Esophagus muscularis mucosa (tissue), 3 donors: ENCODE measurements at regions not wholly inside any gene's neighbourhood (a gene's known extent, or its start where the extent isn't known, plus 50 kb on each side); places are given as distances from the start of the nearest gene placed in this dataset.

Experiments
- POLR2A ChIP-seq: fragments of 450-650 bp; IDR thresholded peaks from one replicate; pipeline ENCODE4 v1.6.1; 2017; ENCODE audit warnings: antibody characterized with exemption, moderate library complexity, mild to moderate bottlenecking, low read depth
- TF ChIP-seq, protein P1 (sequence below), 3 experiments: fragments of 200-600 bp in 2 of 3; fragments of 450-650 bp in 1 of 3; sonication (generic) in 2 of 3; IDR thresholded peaks; one replicate each; pipeline ENCODE4 v1.5.1; 2017 to 2019; ENCODE audit warnings: antibody characterized with exemption in 3 of 3, mild to moderate bottlenecking in 2 of 3, moderate library complexity in 1 of 3

DNA sequence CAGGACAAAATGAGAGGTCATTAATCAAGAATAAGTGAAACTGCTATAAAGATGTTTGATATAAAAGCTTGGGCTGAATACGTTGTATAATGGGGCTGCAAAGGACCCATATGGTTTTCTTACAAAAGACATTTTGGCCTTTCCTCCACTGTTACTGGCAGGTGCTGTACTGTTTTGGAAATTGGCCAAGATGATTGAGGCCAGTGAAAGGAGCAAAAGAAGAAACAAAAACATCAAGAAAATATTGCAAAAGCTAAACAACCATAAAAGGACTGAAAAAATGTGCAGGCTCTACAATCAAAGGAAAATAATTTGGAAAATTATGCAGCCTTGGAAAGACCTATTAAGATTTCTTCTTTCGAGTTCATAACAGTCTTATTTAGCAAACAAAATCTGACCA, 222.2 kb upstream of the PPP1R2C start:
- TF ChIP-seq, protein P1, sequence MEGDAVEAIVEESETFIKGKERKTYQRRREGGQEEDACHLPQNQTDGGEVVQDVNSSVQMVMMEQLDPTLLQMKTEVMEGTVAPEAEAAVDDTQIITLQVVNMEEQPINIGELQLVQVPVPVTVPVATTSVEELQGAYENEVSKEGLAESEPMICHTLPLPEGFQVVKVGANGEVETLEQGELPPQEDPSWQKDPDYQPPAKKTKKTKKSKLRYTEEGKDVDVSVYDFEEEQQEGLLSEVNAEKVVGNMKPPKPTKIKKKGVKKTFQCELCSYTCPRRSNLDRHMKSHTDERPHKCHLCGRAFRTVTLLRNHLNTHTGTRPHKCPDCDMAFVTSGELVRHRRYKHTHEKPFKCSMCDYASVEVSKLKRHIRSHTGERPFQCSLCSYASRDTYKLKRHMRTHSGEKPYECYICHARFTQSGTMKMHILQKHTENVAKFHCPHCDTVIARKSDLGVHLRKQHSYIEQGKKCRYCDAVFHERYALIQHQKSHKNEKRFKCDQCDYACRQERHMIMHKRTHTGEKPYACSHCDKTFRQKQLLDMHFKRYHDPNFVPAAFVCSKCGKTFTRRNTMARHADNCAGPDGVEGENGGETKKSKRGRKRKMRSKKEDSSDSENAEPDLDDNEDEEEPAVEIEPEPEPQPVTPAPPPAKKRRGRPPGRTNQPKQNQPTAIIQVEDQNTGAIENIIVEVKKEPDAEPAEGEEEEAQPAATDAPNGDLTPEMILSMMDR (IDR thresholded peaks at IDR 0.05) = no peak
- TF ChIP-seq POLR2A = no peak
